PC-9 (cell line): ENCODE measurements at regions not wholly inside any gene's neighbourhood (a gene's known extent, or its start where the extent isn't known, plus 50 kb on each side); places are given as distances from the start of the nearest gene placed in this dataset.

Experiments
- CTCF ChIP-seq: fragments of 200-600 bp; sonication (generic); conservative IDR thresholded peaks from 2 replicates; pipeline ENCODE4 v1.6.1; 2017; ENCODE audit warnings: mixed run types, antibody characterized with exemption, mild to moderate bottlenecking, moderate library complexity
- EZH2 ChIP-seq: fragments of 200-600 bp; sonication (generic); IDR thresholded peaks from 2 replicates; pipeline ENCODE4 v1.8.0; 2017; ENCODE audit warnings: antibody characterized with exemption, low read depth

GRCh38 chr9:108416324-108416723 lies 439.5 kb downstream of the ACTL7B start:
- no peak for TF ChIP-seq EZH2
- peak; percentile 38; the same call in 1 of the 2 replicates for TF ChIP-seq CTCF
